Adrenal gland (tissue), 5 donors: ENCODE measurements at regions not wholly inside any gene's neighbourhood (a gene's known extent, or its start where the extent isn't known, plus 50 kb on each side); places are given as distances from the start of the nearest gene placed in this dataset.

Experiments used
- POLR2A ChIP-seq, 2 donors: fragments of 450-650 bp; IDR thresholded peaks; one replicate each; pipeline ENCODE4 v1.6.1; 2017; ENCODE audit warnings: antibody characterized with exemption in 2 of 2, mild to moderate bottlenecking in 2 of 2, moderate library complexity in 1 of 2
- TF ChIP-seq, protein P1 (sequence below), 6 experiments: fragments of 450-650 bp in 4 of 6; fragments of 200-600 bp in 2 of 6; sonication (generic) in 1 of 6; IDR thresholded peaks; 1 replicate in 5 of 6; 2 replicates in 1 of 6; pipeline versions ENCODE4 v1.5.1 to v1.8.0; 2016 to 2021; ENCODE audit warnings: antibody characterized with exemption in 6 of 6, mild to moderate bottlenecking in 2 of 6, moderate library complexity in 1 of 6
- donor health status: DM: no; HTN: no; CAD: no.

DNA sequence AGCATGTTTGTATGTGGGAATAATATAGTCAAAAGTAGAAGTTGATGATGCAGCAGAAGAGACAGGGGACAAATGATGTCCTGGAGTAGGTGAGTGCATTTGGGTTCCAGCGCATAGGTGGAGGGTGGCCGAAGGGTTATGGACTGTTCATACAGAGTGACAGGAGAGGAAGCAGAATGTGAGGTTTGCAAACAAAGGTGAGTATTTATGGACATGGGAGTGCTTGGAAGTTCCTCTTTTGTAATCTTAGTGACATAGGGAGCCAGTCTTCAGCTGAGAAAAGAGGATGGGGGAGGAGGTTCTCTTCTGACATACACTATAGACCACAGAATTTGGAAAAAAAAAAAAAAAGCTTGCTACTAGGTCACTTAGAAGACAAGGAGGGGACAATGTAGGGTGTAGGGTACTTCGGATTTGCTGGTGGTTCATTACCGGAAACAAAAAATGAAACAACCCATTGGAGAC lies 331.6 kb downstream of the DLEU7 start:
- TF ChIP-seq, protein P1, sequence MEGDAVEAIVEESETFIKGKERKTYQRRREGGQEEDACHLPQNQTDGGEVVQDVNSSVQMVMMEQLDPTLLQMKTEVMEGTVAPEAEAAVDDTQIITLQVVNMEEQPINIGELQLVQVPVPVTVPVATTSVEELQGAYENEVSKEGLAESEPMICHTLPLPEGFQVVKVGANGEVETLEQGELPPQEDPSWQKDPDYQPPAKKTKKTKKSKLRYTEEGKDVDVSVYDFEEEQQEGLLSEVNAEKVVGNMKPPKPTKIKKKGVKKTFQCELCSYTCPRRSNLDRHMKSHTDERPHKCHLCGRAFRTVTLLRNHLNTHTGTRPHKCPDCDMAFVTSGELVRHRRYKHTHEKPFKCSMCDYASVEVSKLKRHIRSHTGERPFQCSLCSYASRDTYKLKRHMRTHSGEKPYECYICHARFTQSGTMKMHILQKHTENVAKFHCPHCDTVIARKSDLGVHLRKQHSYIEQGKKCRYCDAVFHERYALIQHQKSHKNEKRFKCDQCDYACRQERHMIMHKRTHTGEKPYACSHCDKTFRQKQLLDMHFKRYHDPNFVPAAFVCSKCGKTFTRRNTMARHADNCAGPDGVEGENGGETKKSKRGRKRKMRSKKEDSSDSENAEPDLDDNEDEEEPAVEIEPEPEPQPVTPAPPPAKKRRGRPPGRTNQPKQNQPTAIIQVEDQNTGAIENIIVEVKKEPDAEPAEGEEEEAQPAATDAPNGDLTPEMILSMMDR (IDR thresholded peaks at IDR 0.05) = no peak
- no peak for TF ChIP-seq POLR2A (IDR thresholded peaks at IDR 0.05)
